Right ventricle myocardium inferior (tissue), 1 donor: ENCODE measurements at regions not wholly inside any gene's neighbourhood (a gene's known extent, or its start where the extent isn't known, plus 50 kb on each side); places are given as distances from the start of the nearest gene placed in this dataset.

Experiments used
- ATAC-seq: fragments of 200-7000 bp; cut with Tn5 transposase; one replicate; pipeline ENCODE4 v1.9.1; 2020; ENCODE audit warnings: mild to moderate bottlenecking, moderate library complexity
- DNase-seq: peaks from one replicate; pipeline ENCODE4 v3.0.0; 2021; ENCODE audit errors: missing footprints
- intact Hi-C: fragments of 100-400 bp; cut with DNase I; formaldehyde crosslinking; loops from one replicate; pipeline ENCODE4 v1.11.0; 2022
- donor health status: DM: no; HTN: yes; CAD: no; lungs with severe emphysema.

- ATAC-seq (no peak), DNase-seq (no peak)
- intact Hi-C loops = no loop called here
Observed at GRCh38 chr17:45732926-45733505, 51.1 kb upstream of the CRHR1 start.

GRCh38 chr17:45733781-45734180, 50.3 kb upstream of the CRHR1 start:
- DNase-seq = no peak
- no peak for ATAC-seq
- intact Hi-C loops = no loop called here
